Lung microvascular endothelial cell (primary cell): ENCODE measurements at regions not wholly inside any gene's neighbourhood (a gene's known extent, or its start where the extent isn't known, plus 50 kb on each side); places are given as distances from the start of the nearest gene placed in this dataset.
"Not testable (repeated sequence)": the region's sequence is repeated elsewhere in the genome, so short reads cannot be mapped to it uniquely, and the experiment has no call there.

Experiments used
- DNase-seq, 2 donors: peaks; one replicate each; pipeline versions ENCODE4 v3.0.0 to v3.0.0-alpha.2; 2010; ENCODE audit warnings: low read depth in 2 of 2

GRCh38 chr6:25122622-25123237, 156.4 kb upstream of the CARMIL1 start:
- no peak for DNase-seq

DNA sequence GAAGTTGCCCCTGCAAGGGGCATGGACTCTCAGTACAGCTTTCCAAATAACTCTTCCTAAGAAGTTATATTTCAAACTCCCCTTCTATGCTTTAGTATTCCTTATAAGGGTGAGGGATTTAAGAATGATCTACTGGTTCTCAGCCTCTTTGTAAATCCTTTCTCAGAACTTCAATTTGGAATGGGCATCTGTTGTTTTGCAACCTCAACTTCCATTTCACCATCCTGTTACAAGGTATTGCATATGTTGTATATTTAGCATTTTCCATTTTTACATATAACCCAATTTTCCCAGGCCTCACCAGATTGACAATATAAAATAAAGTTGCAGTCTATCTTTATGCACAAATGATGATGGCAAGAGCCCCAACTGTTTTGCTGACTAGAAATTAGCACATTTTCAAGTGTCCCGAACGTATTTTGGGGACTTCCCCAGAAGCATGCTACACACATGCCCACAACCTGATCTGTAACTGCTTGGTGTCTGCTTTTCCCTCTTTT, 154.9 kb upstream of the CARMIL1 start:
- DNase-seq, result no peak

DNA sequence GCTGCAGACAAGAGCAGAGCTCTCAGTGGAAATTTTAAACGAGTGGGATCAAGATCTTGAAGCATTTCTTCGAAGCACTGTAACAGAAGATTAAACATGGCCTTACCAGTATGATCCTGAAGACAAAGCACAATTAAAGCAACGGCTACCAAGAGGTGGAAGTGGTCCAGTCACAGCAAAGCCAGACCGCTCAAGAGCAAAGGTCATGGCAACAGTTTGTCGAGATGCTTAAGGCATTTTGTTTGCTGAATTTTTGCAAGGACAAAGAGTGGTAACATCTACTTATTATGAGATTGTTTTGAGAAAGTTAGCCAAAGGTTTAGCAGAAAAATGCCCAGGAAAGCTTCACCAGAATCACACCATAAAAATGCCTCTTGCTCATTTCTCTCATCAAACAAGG, 153.4 kb upstream of the CARMIL1 start:
- no peak for DNase-seq

GRCh38 chr6:25127076-25127837, 151.9 kb upstream of the CARMIL1 start:
- DNase-seq, result no peak

- no peak for DNase-seq
These were observed 148.7 kb upstream of the CARMIL1 start for GRCh38 chr6:25130518-25130917.

- no peak for DNase-seq
These were observed 146.2 kb upstream of the CARMIL1 start for GRCh38 chr6:25132934-25133333.

DNA sequence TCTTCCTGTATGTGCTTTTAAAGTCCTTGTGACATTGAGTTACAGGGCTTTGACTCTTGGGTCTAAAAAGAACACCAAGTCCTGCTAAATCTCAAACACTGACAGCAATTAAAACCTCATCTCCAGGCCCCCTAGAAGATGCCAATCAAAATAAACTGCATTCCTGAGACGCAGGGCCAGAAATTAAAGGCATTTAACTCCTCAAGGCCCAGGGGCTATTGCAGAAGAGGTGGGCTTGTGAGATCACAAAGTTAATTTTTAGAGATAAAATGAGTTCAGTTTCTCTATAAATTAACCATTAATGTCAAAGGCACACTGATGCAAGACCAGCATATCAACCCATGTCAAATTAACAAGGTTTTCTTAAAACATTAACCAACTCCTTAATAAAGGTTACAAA, 145.6 kb upstream of the CARMIL1 start:
- DNase-seq, result no peak

DNA sequence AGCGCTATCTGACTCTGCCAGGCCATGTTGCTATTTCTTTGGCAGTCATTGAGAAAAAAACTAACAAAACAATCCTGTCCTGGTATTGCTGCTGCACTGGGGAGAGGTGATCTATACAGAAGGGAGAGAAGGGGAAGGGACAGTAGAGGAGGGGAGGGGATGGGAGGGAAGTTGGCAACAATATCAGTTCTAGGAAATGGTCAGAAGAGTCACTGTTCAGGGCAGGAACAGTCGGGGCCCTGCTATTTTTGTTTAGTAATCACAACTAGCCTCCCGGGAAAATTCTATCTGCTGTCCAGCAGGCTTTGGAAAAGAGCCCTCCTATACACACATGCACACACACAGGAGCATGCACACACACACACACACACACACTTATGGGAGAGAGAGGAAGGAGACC, 142.3 kb upstream of the CARMIL1 start:
- DNase-seq, result peak; percentile 67 to 69

DNA sequence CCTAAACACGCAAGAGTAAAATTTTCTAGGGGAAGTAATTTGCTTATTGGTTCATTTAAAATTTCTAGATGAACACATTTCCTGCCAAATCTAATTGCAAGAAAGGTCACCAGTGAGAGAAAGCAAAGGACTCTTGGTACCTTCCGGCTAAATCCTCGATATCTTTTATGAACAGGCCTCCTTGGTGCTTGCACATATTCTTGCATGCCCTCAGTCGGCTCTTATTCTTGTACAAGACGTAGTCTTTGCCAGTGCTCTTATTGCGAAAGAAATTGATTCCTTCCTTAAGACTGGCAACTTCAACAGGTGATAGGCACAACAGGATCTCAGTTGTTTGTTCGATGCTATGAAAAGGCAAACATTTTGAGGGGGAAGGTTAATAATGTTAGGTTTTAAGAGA, 141.7 kb upstream of the CARMIL1 start:
- DNase-seq, result peak in 1 of 2 donors; percentile 35

DNA sequence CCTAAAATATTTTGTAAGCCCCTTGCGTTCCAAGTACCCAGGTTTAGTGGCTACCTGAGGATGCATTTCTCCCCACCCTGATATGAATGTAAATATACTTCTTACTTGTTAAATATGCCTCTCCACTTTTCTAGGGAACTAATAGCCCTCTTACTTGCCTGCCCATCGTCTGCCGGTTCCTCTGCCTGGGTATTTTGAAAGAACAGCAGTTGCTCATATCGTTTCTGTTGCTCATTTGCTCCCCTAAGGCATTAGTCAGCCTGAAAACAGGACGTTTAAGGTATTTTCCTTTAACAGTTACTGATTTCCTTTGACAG, 141.3 kb upstream of the CARMIL1 start:
- no peak for DNase-seq

- peak; percentile 17 to 89 for DNase-seq
These were observed 140.8 kb upstream of the CARMIL1 start for GRCh38 chr6:25138233-25138933.

- DNase-seq, result peak in 1 of 2 donors; percentile 52
These were observed 140.2 kb upstream of the CARMIL1 start for GRCh38 chr6:25138934-25139415.

DNA sequence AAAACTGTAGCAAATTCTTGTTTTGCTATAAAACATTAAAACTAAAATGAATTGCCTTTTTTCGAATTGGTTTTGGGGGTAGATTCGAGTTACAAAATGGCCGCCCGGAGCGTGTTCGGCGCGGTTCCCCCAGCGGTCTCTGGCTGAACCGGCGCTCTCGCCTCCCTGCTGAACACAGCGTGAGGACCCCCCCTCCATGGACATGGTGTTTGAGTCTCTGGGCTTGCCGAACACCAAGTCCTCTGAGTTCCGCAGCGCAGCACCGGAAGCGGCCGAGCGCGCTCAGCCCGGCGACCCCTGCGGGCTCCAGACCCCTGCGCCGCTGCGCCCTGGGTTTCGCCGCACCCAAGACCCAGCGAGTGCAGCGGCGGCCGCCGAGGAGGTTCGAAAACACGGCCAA, 139.6 kb upstream of the CARMIL1 start:
- not testable (repeated sequence) for DNase-seq

GRCh38 chr6:25142506-25142905, 136.7 kb upstream of the CARMIL1 start:
- no peak for DNase-seq

GRCh38 chr6:25144919-25145318, 134.3 kb upstream of the CARMIL1 start:
- no peak for DNase-seq

DNA sequence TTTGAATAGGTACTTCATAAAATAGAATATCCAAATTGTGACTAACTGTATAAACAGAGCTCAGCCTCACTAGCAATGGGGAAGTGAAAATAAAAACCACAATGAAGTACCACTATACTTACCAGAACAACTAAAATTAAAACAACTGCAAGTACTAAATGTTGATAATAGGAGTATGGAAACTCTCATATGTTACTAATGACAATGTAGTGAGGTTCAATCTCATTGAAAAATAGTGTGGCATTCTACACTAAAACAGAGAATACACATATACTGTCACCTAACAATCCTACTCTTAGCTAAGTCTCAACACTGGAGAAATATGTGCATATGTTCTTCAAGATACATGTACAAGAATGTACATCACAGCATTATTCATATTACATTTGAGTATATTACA, 132.0 kb upstream of the CARMIL1 start:
- DNase-seq, result no peak

DNA sequence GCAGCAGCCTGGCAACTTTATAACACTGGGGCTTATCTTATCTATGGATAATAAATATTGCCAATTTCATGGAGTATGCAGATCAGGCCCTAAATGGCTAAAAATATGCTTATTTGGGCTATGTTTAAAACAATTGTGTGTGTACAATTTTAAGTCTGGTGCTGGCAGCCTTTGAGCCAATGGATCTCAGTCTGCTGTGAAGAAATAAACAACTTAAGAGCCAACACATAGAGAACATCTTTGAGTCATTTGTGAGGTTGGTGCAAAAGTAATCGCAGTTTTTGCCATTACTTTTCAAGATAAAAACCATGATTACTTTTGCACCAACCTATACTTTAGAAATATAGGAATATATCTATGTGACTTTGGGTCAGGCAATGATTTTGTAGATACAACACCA, 129.1 kb upstream of the CARMIL1 start:
- DNase-seq, result no peak

- DNase-seq, result no peak
These were observed 128.3 kb upstream of the CARMIL1 start for GRCh38 chr6:25150863-25151262.

GRCh38 chr6:25153079-25153478, 126.1 kb upstream of the CARMIL1 start:
- DNase-seq, result no peak

DNA sequence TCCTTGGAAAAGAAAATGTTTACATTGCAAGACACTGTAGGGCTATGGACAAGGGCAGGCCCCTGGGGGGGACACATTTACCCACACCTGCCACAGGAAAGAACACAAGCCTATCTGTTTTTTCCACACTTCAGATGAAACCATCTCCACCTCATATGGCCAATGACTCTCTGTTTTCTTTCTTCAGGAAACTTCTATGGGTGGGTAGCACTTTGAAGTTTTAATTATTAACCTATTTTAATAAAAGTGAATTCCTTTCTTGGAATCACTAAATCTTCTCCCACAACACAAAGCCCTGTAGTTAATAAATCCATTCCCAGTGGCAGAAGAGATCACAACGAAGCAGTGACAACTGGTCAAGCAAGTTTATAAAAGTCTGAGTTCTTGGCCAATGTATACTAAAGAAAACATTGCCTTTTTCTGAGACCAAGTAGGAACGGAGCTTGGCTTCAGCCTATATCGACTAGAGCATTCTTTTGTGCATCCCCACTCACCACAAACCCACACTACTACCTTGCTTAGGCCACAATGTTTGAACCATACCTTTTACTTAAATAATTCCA, 125.1 kb upstream of the CARMIL1 start:
- no peak for DNase-seq

DNA sequence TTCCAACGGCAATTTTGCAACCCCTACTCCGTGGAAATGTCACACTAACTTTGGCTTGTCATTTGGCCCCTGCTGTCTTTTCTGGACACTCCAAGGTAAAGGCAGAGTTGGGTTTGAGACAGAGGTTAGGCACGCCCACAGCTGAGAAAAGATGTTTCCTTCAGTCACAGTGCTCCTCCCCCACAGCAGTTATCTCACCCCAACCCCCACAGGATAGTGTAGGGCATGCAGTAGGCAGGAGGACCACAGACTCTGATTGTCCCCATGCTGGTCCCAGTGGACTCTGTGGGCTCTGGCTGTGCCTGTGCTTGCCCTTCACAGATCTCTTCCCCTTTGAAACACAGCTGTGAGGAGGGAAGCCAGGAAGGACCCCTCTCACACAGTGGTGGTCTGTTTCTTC, 124.0 kb upstream of the CARMIL1 start:
- DNase-seq, result no peak

DNA sequence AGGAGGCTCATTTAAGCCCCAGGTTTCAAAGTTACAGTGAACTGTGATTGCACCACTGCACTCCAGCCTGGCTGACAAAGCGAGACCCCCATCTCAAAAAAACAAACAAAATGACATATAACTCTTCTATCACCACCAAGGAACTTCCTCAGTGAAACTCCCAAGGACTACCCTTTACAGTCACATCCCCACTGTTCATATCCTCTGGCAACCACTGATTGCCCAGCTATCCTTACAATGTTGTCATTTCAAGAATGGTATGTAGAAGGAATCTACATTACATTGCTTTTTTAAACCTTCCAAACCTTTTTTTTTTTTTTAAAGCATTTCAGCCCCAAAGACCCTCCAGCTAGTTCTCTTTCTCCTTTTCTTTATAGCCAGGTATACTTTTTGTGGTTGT, 123.1 kb upstream of the CARMIL1 start:
- DNase-seq, result no peak
